ENCODE measurements at regions not wholly inside any gene's neighbourhood (a gene's known extent, or its start where the extent isn't known, plus 50 kb on each side); places are given as distances from the start of the nearest gene placed in this dataset.
"Not testable (repeated sequence)": the region's sequence is repeated elsewhere in the genome, so short reads cannot be mapped to it uniquely, and the experiment has no call there.

GRCh38 chr1:58836408-58836807 is 52.6 kb upstream of the JUN start:
- no peak for DNase-seq

DNA sequence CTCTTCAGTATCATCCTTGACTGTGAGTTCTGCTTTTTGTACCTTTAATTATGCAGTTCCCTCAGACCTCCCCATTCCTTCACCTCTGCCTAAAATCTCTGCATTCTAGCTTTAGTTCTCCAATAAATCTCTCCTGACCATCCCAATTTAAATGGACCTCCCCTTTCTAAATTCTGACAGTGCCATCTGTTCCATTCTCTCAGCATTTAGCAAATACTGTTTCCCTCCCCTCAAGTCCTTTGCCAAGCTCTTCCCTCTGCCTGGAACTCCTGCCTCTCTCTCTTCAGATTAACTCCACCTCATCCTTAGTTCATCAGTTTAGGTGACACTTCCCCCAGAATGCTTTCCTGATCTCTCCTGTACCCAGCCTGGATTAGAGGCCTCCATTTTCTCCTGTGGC is 54.0 kb upstream of the JUN start:
- DNase-seq, result no peak

- no peak for DNase-seq
Observed at GRCh38 chr1:58839147-58839795, 55.4 kb upstream of the JUN start.

- no peak for DNase-seq
Observed at GRCh38 chr1:58839846-58840835, 56.3 kb upstream of the JUN start.

DNA sequence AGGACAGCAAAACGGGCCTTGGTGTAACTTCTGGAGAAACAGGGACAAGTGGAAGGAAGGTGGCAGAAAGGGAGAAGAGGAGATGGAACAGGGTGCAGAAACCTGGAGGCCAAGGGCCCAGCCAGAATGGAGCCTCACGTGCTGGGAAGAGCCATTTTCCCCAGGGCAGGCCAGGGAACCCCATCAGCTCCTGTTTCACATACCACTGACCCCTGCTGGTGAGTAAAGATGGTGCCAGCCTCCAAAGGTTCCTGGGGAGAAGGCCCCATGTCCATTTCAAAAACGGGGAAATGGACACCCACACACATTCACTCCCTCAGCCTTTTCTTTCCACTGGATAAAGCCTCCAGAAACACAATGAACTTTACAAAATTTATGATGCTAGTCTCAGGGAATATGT is 57.6 kb upstream of the JUN start:
- no peak for DNase-seq

GRCh38 chr1:58842941-58843340 is 59.1 kb upstream of the JUN start:
- no peak for DNase-seq

DNA sequence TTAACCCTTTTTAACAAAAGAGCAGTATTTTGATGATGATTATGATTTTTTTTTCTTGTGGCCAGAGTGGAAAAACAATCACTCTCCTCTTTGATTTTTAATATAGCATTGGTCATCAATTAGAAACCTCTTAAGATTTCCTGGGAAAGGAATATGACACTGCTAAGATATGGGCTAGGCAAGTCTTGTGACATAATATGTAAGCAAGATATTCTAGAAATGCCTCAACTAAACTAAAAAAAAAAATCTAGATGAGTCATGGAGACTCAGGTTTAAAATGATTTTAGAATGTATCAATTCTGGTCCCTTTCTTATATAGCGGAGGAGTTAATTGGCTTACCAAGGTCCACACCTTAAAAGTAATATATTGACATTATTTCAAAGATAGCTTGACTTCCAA is 60.3 kb upstream of the JUN start:
- DNase-seq, result no peak

- no peak for DNase-seq
Observed at GRCh38 chr1:58845942-58846341, 62.1 kb upstream of the JUN start.

DNA sequence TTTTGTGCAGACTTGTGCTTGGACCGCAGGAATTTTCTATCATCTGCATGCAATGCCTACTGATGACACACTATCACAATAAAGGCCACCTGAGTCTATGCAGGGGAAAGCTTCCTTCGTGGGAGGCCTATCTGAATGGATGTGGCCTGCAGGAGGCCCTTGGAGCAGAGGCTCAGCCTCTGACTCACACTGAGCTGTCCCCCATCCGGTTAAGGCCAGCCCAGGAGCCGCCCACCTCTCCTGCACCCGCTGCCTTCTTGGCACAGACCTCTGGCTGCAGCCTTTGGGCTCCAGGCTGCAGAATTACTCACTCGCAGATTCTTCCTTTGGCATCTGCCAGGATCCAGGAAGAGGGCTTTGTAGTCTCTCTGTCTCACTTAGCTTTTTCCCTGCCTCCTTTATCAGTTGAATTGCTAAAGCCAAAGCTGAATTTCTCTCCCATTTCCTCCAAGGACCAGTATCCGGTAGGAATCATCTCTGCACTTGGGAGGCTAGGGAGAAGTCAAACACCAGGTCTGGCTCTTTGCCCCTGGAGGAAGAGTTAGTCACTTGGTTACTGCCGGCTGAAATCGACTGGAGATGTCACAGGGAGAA is 65.1 kb upstream of the JUN start:
- no peak for DNase-seq

DNA sequence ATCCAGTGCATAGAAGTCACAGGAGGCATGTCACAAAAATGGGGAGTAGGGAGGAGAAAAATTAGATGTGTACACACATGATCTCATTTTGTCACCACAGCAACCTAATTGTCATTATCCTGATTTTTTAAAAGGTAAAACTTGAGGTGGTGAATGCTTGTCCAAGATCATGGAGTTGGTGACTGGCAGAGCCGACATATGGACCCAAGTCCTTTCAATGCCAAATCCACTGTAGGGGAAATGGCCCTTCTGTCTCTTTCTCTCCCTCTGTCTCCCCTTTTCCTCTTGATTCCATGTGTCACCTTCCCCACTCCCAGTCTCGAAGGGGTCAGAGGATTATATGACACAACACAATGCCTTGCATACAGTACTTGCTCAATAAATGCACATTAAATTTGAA is 65.7 kb upstream of the JUN start:
- no peak for DNase-seq

DNA sequence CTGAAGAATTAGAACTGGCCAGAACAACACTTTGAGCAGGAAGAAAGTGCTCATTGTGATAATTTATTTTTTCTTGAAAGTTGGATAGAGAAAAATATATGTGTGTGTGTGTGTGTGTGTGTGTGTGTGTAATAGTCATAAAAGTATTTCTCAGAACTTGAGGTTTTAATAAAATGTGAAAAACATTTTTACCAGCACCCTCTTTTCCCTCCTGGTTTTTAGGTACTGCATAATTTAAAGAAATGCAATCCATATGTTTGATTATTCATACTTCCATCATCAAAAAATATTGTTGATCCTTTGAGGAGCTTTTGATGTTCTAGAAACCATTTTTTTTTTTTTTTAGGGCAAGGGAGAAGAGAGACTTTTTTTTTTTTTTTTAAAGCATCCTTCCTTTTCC is 66.8 kb upstream of the JUN start:
- no peak for DNase-seq

- no peak for DNase-seq
Observed at GRCh38 chr1:58852731-58853485, 69.1 kb upstream of the JUN start.

GRCh38 chr1:58854576-58854975 is 70.7 kb upstream of the JUN start:
- DNase-seq, result no peak

GRCh38 chr1:58855274-58856165 is 71.7 kb upstream of the JUN start:
- DNase-seq, result no peak

DNA sequence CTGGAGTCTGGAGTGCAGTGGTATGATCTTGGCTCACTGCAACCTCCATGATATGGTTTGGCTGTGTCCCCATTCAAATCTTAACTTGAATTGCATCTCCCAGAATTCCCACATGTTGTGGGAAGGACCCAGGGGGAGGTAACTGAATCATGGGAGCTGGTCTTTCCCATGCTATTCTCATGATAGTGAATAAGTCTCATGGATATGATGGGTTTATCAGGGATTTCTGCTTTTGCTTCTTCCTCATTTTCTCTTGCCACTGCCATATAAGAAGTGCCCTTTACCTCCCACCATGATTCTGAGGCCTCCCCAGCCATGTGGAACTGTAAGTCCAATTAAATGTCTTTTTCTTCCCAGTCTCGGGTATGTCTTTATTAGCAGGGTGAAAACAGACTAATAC is 72.4 kb upstream of the JUN start:
- not testable (repeated sequence) for DNase-seq

- DNase-seq, result peak; percentile 11
Observed at GRCh38 chr1:58857680-58858673, 74.1 kb upstream of the JUN start.

GRCh38 chr1:58859769-58860485 is 76.1 kb upstream of the JUN start:
- DNase-seq, result no peak

DNA sequence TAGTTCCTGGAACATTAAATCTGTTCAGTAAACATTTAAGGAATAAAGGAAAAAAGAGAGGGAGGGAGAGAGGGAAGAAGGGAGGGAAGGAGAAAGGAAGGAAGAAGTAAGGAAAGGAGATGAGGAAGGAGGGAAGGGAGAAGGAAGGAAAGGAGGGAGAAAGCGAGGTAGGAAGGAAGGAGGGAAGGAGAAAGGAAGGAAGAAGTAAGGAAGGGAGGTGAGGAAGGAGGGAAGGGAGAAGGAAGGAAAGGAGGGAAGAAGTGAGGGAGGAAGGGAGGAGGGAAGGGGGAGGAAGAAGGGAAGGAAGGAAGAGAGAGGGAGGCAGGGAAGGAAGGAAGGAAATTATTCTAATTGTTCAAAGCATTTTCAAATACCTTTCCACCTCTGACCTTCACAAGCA is 77.2 kb upstream of the JUN start:
- no peak for DNase-seq

GRCh38 chr1:58861506-58861905 is 77.7 kb upstream of the JUN start:
- no peak for DNase-seq

GRCh38 chr1:58862728-58863385 is 79.0 kb upstream of the JUN start:
- no peak for DNase-seq
